ENCODE measurements at regions not wholly inside any gene's neighbourhood (a gene's known extent, or its start where the extent isn't known, plus 50 kb on each side); places are given as distances from the start of the nearest gene placed in this dataset.
A peak's percentile ranks its signal among the peaks of the same experiment; 100 is the strongest.
"Not testable (repeated sequence)": the region's sequence is repeated elsewhere in the genome, so short reads cannot be mapped to it uniquely, and the experiment has no call there.

GRCh38 chr15:62218841-62219240 lies 53.8 kb upstream of the C2CD4B start:
- no peak for DNase-seq (ENCODE audit: low read depth)

GRCh38 chr15:62219799-62220198 lies 54.7 kb upstream of the C2CD4B start:
- DNase-seq (ENCODE audit: low read depth), result no peak

DNA sequence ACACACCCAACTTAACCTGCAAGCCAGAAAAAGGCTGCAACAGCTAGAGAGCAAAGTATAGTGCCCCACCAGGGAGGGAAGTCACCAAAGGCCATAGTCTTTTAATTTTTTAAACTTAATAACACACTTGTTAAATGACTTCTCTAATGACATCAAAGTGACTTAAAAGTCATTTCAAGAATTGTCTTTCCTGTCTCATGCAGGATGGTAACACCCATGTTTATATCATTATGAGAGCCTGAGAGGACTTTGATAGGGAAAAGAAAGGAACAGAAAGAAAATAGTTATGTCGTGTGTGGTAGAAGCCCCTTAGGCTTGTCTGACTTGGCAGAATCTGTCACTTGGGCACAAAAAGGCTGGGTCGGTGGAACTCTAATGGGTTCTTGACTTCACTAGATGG lies 57.9 kb upstream of the C2CD4B start:
- no peak for DNase-seq (ENCODE audit: low read depth)

GRCh38 chr15:62228604-62229003 lies 63.5 kb upstream of the C2CD4B start:
- no peak for DNase-seq (ENCODE audit: low read depth)

- no peak for DNase-seq (ENCODE audit: low read depth)
These were observed 66.8 kb upstream of the C2CD4B start for GRCh38 chr15:62231856-62232255.

DNA sequence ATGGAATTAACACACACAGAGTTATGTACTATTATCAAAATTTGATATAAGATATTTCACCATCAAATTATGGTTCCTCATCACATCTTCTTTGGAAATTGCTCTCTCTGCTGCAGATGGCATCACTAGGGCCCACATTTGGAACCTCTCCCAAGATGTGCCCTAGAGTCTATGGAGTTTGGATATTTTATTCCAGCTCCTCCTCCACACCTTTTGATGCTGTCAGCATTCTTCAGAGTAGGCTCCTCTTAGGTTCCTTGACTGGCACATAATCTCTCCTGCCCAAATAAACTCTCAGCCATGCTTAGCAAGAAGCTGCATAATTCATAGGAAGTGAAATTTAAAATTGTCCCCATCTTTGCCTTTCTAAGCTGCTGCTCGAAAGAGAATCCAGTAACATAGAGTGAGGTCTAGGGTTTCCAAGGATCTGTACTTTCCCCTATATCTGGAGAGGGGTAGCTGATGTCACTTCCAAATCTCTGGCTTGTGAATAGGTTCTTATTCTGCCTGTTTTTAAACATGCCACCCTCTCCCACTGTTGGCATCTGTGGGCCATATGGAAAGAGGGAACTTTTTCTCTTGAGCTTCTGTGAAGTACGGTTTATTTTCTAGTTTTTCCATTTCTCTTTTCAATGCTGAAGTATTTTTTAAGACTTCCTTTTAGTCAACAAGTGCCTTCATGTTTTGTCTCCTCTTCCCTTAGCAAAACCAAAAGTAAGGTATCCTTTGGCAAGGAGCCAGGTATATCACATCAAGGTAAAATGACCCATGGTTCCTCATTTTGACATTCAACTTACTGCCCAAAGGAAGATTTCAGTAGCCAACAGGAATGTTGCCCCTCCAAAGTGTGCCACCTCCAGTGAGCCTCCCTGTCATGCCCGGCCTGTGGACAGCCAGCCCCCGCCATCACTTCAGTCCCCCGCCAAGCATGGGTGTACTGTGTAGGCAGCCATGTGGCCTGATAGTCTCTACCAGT lies 75.3 kb upstream of the C2CD4B start:
- DNase-seq (ENCODE audit: low read depth), result no peak

- DNase-seq (ENCODE audit: low read depth), result peak; percentile 41
These were observed 76.2 kb upstream of the C2CD4B start for GRCh38 chr15:62241135-62241770.

DNA sequence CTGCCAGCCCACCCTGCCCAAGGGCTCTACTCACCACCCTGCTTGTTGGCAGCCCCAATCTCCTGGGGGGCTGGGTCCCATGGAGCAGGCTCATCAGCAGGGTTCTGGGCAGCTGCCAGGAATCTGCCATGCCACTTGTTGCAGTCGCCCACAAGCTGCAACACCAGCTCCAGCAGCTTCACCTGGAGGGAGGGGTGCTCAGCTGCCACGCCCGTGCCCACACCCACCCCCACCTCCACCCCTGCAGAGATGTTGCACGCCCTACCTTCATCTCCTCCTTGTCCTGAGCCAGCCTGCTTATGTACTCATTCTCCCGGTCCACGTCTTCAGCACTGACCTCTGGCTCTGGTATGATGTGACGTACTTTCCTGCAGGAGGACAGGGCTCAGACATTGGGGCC lies 77.9 kb upstream of the C2CD4B start:
- DNase-seq (ENCODE audit: low read depth), result no peak

DNA sequence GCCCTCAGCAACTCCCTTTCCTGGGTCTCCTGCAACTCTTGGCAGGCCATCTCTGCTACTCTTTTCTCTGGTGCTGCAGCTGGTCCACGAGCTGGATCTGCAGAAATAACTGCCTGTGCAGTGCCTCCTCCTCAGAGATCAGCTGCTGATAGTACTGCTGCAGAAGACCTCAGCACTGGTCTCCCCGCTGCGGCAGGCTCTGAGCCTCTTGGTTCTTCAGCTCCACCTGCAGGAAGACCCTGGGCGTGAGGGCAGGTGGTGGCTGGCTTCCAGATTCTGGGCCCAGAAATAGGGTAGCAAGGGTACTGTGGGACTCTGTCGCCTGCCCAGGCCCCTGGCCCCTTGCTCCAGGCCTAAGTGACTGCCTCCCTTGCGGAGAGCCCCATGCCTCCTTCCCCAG lies 79.7 kb upstream of the C2CD4B start:
- DNase-seq (ENCODE audit: low read depth), result no peak

- DNase-seq (ENCODE audit: low read depth), result no peak
These were observed 83.3 kb upstream of the C2CD4B start for GRCh38 chr15:62248277-62248984.

DNA sequence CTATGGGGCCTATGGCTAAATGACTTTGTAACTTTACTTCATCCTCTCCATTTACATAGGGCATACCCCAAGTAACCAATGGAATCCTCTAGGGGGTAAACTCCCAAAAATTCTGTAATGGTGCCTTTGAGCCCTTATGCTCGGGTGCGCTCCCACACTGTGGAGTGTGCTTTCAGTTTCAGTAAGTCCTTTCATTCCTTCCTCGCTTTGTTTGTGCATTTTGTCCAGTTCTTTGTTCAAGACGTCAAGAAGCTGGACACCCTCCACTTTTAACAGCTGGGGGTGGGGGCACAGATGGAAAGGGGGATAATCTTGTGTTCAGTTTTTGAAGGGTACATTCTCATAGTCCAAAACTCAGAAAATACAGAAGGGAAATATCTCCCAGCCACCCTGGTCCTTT lies 84.4 kb upstream of the C2CD4B start:
- DNase-seq (ENCODE audit: low read depth), result no peak

- DNase-seq (ENCODE audit: low read depth), result no peak
These were observed 85.1 kb upstream of the C2CD4B start for GRCh38 chr15:62250186-62250585.

GRCh38 chr15:62250978-62251377 lies 85.9 kb upstream of the C2CD4B start:
- no peak for DNase-seq (ENCODE audit: low read depth)

DNA sequence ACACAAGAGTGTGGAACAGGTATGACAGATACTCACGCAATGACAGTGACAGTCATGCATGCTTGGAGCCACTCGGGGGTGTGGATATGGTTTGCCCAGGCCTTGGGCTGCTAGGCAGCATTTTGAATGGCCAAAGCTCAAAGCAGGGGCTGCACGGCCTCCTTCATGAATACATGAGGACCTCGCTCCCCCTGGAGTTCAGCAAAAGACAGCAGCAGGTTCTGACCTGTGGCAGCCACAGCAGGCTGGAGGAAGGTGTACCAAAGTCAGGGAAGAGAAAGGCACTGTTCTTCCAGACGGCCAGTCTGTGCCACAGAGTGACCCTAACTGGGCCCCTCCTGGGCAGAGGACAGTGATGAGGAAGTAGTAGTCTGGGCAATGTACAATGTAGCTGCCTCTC lies 88.2 kb upstream of the C2CD4B start:
- DNase-seq (ENCODE audit: low read depth), result no peak

DNA sequence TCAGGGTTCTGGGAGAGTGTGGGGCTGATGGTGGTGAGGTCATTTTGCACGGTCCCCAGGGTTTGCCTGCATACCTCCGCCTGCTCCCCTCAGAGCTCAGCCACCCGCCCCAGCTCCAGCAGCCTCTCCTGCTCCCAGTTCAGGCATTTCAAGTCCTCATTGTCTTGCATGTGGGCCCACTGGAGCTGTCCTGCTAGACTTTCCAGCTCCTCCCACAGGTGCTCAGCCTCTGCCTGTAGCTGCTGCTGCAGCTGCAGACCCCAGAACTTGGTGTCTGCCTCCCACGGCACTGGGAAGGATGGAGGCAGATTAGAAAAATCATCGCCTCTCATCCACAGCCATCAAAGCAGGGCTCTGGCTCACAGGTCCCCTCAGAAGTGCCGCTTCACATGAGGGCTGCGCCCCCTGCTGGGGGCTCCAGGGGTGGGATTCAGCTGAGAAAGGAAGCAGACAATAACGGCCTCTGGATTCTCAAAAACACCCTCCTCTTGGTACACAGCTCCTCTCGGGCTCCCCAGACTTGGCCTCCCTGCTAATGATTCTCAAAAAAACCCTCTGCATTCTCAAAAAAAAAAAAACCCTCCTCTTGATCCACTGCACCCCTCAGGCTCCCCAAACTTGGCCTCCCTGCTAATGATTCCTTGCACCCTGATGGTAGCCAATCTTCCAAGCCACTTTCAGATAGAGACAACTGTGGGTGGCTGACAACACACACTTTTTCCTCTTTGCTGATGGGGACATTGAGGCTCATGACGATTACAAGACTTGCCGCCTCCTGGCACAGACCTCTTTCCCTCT lies 89.3 kb upstream of the C2CD4B start:
- peak; percentile 60 for DNase-seq (ENCODE audit: low read depth)

DNA sequence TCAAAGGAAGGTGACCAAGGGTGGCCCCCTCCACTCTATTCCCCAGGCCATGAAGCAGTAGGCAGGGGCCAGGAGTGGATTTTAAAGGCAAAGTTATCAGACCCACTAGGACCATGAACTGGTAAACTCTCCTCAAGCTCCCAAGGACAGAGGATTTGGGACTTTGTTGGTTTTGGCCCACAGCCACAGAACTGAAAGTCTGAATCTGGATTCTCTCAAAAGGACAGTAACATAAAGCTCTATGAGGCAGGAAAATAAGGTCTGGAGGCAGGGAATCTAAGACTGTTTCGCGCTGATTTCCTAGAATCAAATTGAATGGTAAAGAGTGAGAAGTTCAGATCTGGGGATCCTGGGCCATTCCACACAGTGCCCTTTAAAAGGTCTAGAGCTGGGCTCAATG lies 91.3 kb upstream of the C2CD4B start:
- not testable (repeated sequence) for DNase-seq (ENCODE audit: low read depth)

GRCh38 chr15:62257996-62258521 lies 93.0 kb upstream of the C2CD4B start:
- no peak for DNase-seq (ENCODE audit: low read depth)

DNA sequence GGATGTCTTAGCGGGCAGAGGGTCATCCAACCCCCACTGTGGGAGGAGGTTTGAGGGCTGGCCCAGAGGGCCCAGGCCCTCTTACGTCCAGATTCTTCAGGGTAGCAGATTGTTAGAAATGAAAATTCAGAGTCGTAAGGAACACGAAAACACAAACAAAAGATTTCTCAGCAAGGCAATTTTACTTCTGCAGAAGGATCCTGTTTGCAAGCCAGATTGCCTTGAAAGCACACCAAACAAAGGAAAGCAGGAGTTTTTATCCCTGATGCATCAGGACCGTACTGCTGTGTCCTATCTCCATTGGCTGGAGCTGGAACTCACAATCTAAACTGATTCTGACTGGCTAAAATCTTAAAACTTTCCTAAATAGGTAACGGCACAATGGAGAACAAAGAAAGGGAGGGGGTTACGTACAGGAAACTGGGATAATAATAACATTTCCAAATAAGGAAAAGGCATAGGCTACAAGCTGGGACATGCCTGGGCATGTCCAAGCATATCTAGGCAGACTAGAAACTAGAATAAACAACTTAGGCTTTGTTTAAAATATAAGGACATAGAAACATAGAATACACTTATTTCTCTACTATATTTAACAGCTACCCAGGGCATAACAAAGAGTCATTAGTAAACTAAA lies 97.3 kb upstream of the C2CD4B start:
- no peak for DNase-seq (ENCODE audit: low read depth)

DNA sequence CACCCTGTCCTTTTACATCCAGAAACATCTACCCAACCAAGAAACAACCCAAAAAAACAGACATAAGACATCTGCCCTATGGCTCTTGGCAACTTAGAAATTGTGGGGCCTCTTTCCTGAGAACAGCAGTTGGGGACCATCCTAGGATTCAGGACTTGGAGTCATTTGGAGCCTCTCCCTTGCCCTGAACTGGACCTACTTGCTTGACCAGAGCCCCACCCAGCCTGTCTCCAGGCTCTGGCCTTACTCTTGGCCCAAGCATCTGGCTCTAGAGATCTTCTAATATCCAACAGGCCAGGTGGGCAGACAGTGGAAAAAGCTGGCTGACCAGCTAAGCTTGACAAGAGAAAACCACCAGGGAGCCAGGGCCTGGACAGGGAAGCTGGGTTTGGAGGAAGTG lies 99.1 kb upstream of the C2CD4B start:
- no peak for DNase-seq (ENCODE audit: low read depth)

DNA sequence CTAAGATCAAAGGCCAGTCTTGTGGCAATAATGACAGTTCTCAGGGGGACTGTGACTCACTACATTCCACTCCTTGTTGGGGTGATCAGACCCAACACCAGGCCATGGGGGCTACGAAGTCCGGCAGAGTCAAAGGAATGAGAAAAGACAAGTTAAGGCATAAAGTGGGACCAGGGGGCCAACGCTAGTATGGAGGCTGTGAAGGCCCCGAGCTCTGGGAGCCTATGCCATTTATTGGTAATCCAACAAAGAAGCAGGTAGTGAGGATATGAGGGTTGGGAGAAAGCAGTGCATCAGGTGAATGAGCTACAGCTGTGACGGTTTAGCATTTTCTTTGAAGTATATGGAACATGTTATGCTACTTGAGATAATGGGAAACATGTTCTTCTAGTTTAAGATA lies 104.4 kb upstream of the C2CD4B start:
- DNase-seq (ENCODE audit: low read depth), result no peak
